ENCODE measurements at regions not wholly inside any gene's neighbourhood (a gene's known extent, or its start where the extent isn't known, plus 50 kb on each side); places are given as distances from the start of the nearest gene placed in this dataset.

DNA sequence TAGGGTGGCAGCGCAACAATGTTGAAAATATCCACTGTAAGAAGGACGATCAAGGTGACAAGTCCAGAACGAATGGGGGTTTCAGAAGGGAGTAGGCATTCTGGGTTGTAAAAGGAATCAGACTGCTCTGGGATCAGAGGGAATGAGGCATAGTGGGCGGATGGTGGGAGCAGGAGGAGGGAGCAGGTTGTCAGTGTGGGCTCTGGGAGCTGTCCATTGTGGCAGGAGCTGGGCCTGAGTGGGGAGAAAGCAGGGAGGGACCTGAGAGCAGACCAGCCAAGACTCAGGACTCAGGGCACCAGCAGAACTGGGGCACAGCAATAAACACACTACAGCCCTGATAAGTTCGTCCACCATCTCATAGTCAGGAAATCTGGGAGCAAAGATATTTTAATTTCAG is 292.6 kb upstream of the MKI67 start:
- DNase-seq (ENCODE audit: low spot score) = no peak
- TF ChIP-seq CTCF (IDR thresholded peaks at IDR 0.05; ENCODE audit: extremely low read depth, missing control alignments) = no peak

GRCh38 chr10:128419466-128420019 is 293.3 kb upstream of the MKI67 start:
- no peak for DNase-seq (ENCODE audit: low spot score)
- TF ChIP-seq CTCF (IDR thresholded peaks at IDR 0.05; ENCODE audit: extremely low read depth, missing control alignments) = no peak

DNA sequence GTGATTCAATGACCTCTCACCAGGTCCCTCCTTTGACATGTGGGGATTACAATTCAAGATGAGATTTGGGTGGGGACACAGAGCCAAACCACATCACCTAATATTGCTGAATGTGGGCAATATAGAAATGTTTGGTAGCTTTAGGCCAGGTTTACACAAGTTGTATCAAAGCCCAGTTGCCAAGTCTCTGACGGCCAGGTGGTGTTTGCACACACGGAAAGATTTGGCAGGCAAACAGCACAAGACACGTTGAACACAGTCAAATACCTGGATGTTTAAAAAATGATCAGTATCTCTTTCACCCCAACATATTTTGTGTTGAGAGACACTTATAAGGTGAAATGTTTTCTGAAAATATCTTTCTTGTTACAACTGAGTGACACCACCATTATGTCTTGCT is 294.4 kb upstream of the MKI67 start:
- no peak for DNase-seq (ENCODE audit: low spot score)
- TF ChIP-seq CTCF (IDR thresholded peaks at IDR 0.05; ENCODE audit: extremely low read depth, missing control alignments) = no peak

DNA sequence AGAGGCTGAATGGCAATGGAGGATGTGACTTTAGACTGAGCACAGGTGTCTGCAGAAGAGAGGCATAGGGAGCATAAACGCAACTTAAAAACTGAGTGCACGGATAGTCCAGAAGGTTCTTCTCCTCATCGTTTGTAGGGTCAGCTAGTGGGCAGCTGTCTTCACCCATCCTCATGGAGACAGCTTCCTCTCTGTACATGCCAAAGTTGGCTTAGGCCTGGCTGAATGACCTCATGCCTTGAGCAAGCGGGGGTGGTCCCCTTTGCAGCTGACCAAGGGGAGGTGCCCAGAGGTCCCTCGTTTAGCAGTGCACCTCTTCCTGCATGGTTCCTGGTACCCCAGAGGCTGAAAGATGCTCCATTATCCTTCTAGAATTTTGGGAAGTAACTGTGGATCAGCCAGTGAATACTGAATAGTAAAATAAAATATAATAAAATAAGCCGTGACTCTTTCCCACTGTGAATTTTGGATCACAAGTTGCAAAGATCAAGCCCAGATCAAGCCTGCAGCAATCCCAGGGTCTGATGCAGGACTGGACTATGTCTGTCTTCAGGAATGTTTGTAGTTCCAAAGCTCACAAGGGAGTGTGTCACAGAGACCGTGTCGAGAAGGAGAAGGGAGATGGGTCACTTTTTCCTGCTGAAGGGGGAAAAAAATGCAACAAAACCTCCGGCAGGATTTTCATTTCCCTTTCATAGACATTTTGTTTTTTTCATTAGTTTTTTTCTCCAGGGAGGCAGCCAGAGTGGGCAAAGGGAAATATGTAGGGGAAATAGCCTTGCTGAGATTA is 295.3 kb upstream of the MKI67 start:
- no peak for DNase-seq (ENCODE audit: low spot score)
- TF ChIP-seq CTCF (IDR thresholded peaks at IDR 0.05; ENCODE audit: extremely low read depth, missing control alignments) = no peak

DNA sequence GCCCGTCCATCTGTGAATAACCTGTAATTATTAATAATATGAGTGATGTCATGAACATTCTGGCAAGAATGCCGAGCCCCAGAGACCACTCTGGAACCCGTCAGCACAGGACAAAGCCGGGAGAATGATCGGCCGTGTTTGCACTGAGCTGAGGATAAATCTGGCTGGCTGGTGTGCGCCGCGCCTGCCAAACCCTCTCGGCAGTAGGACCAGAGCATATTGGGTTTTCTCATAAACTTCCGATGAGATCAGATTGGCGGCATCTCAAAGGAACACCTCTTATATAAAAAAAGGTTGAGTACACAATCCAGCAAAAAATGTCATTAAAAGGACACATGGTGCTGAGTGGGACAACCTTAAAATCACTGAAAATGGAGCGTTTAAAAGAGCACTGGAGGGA is 296.0 kb upstream of the MKI67 start:
- no peak for TF ChIP-seq CTCF (IDR thresholded peaks at IDR 0.05; ENCODE audit: extremely low read depth, missing control alignments)
- DNase-seq (ENCODE audit: low spot score) = no peak

DNA sequence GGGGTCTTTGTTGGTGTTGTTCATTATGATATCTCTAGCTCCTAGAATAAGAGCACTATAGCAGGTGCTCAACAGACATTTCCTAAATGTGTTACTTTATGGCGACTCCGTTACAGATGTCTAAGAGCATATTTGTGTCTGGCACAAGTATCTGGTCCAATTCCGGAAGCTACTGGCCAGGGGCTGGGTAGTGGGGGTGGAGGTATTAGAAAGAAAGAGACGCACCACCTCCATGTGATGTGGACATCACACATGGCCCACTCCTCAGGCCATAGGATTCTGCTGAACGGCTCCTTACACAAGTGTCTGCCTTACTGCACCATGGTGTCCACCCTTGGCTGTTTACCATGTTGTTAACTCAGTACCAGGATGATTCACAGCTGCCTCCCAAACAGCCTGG is 296.8 kb upstream of the MKI67 start:
- no peak for TF ChIP-seq CTCF (IDR thresholded peaks at IDR 0.05; ENCODE audit: extremely low read depth, missing control alignments)
- DNase-seq (ENCODE audit: low spot score) = no peak

GRCh38 chr10:128429321-128429720 is 303.1 kb upstream of the MKI67 start:
- no peak for DNase-seq (ENCODE audit: low spot score)
- no peak for TF ChIP-seq CTCF (IDR thresholded peaks at IDR 0.05; ENCODE audit: extremely low read depth, missing control alignments)
